Fibroblast of the aortic adventitia (primary cell): ENCODE measurements at regions not wholly inside any gene's neighbourhood (a gene's known extent, or its start where the extent isn't known, plus 50 kb on each side); places are given as distances from the start of the nearest gene placed in this dataset.

Source experiments
- DNase-seq: peaks from one replicate; pipeline ENCODE4 v3.0.0-alpha.2; 2010; ENCODE audit warnings: low read depth
- H3K4me3 ChIP-seq: 2 replicates; pipeline ENCODE4 v1.5.1; 2011; ENCODE audit warnings: low read depth, mild to moderate bottlenecking, control low read depth, low read length, moderate library complexity
- CTCF ChIP-seq: IDR thresholded peaks from 2 replicates; pipeline ENCODE4 v1.5.1; 2011; ENCODE audit warnings: mild to moderate bottlenecking, low read length, control low read depth, inconsistent platforms; ENCODE audit not compliant: insufficient read depth

DNA sequence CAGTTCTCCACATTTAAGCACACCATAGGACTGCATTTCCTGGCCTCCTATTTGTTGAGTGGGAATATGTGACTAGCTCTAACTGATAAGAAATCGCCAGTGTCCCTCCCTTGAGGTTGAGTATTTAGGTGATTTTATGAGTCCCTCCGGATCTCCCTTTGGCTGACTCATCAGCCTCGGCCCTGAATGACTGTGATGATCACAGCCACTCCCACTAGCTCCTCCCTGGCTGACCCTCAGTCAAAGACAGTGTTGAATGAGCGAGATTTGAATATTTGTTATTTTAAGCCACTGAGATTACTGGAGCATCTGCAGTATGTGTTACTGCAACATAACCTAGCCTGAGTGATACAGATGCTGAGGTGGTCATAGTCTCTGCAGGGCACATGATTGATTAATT lies 515.3 kb downstream of the EPHB1 start:
- no peak overlapping the region for H3K4me3 ChIP-seq
- no peak for TF ChIP-seq CTCF
- no peak for DNase-seq

GRCh38 chr3:135311699-135312098 lies 516.6 kb downstream of the EPHB1 start:
- no peak overlapping the region for H3K4me3 ChIP-seq
- no peak for TF ChIP-seq CTCF
- DNase-seq, result no peak

- H3K4me3 ChIP-seq, result no peak overlapping the region
- TF ChIP-seq CTCF, result no peak
- no peak for DNase-seq
Measured at GRCh38 chr3:135314237-135314636, 519.2 kb downstream of the EPHB1 start.

- TF ChIP-seq CTCF, result no peak
- H3K4me3 ChIP-seq, result no peak overlapping the region
- DNase-seq, result no peak
Measured at GRCh38 chr3:135324301-135324700, 529.2 kb downstream of the EPHB1 start.

- DNase-seq, result no peak
- no peak for TF ChIP-seq CTCF
Measured at GRCh38 chr3:135325096-135325495, 530.0 kb downstream of the EPHB1 start.

DNA sequence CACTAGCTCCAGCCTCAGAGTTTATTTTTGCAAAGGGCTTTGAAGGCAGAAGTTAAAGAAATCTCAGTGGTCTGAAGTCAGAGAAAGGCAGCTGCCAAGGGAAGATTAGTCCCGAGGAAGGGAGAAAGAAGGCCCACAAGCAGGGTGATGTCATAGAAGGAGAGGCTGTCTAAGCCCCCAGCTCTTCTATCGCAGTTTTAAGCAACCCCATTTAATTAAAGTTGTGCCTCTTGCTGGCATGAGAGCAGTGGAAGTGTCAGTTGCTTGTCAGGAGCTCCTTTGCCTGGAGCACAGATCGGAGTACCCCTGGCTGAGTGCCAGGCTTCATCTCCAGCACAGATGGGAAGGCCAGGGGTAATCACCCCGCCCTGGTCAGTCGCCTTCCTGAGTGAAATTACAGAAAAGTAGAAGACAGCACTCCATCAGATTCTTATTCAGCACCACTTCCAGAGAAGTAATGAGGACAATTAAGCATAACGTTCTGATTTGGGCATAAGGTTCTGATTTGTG lies 530.7 kb downstream of the EPHB1 start:
- no peak for TF ChIP-seq CTCF
- H3K4me3 ChIP-seq, result no peak overlapping the region
- DNase-seq, result no peak

More at GRCh38 chr3:135325096-135325495, 530.0 kb downstream of the EPHB1 start:
- no peak overlapping the region for H3K4me3 ChIP-seq

GRCh38 chr3:135326851-135327250 lies 531.8 kb downstream of the EPHB1 start:
- H3K4me3 ChIP-seq, result no peak overlapping the region
- no peak for DNase-seq
- TF ChIP-seq CTCF, result no peak
